A549 (cell line): ENCODE measurements at regions not wholly inside any gene's neighbourhood (a gene's known extent, or its start where the extent isn't known, plus 50 kb on each side); places are given as distances from the start of the nearest gene placed in this dataset.

Experiments used
- CEBPB ChIP-seq, 2 experiments: fragments of >200 bp in 1 of 2; sonication (Bioruptor Twin) in 1 of 2; formaldehyde crosslinking in 1 of 2; IDR thresholded peaks; 2 replicates each; pipeline ENCODE4 v1.6.1; 2012 to 2016
- CTCF ChIP-seq: fragments of >200 bp; sonication (Bioruptor Twin); formaldehyde crosslinking; IDR thresholded peaks from 3 replicates; pipeline ENCODE4 v1.5.1; 2016
- EHMT2 ChIP-seq: fragments of 200-600 bp; sonication (generic); IDR thresholded peaks from 2 replicates; pipeline ENCODE4 v1.6.1; 2016; ENCODE audit warnings: antibody characterized with exemption, low read depth, mild to moderate bottlenecking, moderate library complexity
- EP300 ChIP-seq, 2 experiments: fragments of >200 bp; sonication (Bioruptor Twin); formaldehyde crosslinking; IDR thresholded peaks; 2 replicates in 1 of 2; 3 replicates in 1 of 2; pipeline ENCODE4 v1.6.1; 2016 to 2017
- HDAC2 ChIP-seq: fragments of 200-600 bp; sonication (generic); IDR thresholded peaks from 2 replicates; pipeline ENCODE4 v1.6.1; 2016
- JUNB ChIP-seq: fragments of >200 bp; sonication (Bioruptor Twin); formaldehyde crosslinking; IDR thresholded peaks from 2 replicates; pipeline ENCODE4 v1.6.1; 2016
- MAFK ChIP-seq: fragments of 450-650 bp; IDR thresholded peaks from 2 replicates; pipeline ENCODE4 v1.6.1; 2014; ENCODE audit not compliant: partially characterized antibody
- MAZ ChIP-seq: fragments of 150-350 bp; IDR thresholded peaks from 2 replicates; pipeline ENCODE4 v1.6.1; 2014; ENCODE audit warnings: antibody characterized with exemption, low read depth, low read length, borderline replicate concordance
- POLR2A ChIP-seq: IDR thresholded peaks from 2 replicates; pipeline ENCODE4 v1.6.1; 2012; ENCODE audit warnings: mild to moderate bottlenecking, low read length
- POLR2AphosphoS2 ChIP-seq: conservative IDR thresholded peaks from 2 replicates; pipeline ENCODE4 v1.6.1; 2012; ENCODE audit warnings: low read length, improper control_type of control experiment, inconsistent platforms
- RFX5 ChIP-seq: fragments of 450-650 bp; IDR thresholded peaks from 2 replicates; pipeline ENCODE4 v1.7.1; 2014; ENCODE audit warnings: antibody characterized with exemption, mild to moderate bottlenecking, moderate library complexity
- SREBF2 ChIP-seq: fragments of 450-650 bp; IDR thresholded peaks from 2 replicates; pipeline ENCODE4 v1.6.1; 2014; ENCODE audit warnings: mild to moderate bottlenecking, moderate library complexity
- TF ChIP-seq, protein P1 (sequence below): IDR thresholded peaks from 2 replicates; pipeline ENCODE4 v1.6.1; 2012; ENCODE audit warnings: low read depth, borderline replicate concordance
- TF ChIP-seq, protein P2 (sequence below): IDR thresholded peaks from 2 replicates; pipeline ENCODE4 v1.6.1; 2012

DNA sequence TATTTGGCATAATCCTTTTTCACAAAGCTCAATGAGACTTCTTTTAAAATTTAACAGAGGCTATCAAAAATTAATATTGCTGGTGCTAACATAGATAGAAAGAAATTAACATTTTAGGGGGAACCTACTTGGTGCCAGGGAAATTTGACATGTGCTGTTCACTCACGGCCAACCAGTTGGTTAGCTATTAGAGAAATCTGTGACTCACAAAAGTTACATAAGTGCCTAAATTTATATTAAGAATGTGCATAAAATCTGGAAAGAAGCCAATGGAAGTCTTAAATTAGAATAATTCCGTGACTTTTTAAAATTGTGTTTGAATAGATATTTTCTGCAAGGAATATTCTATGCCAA lies 184.3 kb upstream of the MAP2 start:
- TF ChIP-seq MAFK = no peak
- no peak for TF ChIP-seq RFX5
- no peak for TF ChIP-seq MAZ
- TF ChIP-seq CTCF = no peak
- no peak for TF ChIP-seq HDAC2
- no peak for TF ChIP-seq POLR2A
- TF ChIP-seq SREBF2 = no peak
- no peak for TF ChIP-seq JUNB
- no peak for TF ChIP-seq EP300 (IDR thresholded peaks at IDR 0.05)
- no peak for TF ChIP-seq POLR2AphosphoS2
- no peak for TF ChIP-seq EHMT2
- TF ChIP-seq CEBPB (IDR thresholded peaks at IDR 0.05) = no peak
- TF ChIP-seq, protein P1, sequence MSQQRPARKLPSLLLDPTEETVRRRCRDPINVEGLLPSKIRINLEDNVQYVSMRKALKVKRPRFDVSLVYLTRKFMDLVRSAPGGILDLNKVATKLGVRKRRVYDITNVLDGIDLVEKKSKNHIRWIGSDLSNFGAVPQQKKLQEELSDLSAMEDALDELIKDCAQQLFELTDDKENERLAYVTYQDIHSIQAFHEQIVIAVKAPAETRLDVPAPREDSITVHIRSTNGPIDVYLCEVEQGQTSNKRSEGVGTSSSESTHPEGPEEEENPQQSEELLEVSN = no peak
- TF ChIP-seq, protein P2, sequence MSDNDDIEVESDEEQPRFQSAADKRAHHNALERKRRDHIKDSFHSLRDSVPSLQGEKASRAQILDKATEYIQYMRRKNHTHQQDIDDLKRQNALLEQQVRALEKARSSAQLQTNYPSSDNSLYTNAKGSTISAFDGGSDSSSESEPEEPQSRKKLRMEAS = no peak
